HCT116 (cell line): ENCODE measurements at regions not wholly inside any gene's neighbourhood (a gene's known extent, or its start where the extent isn't known, plus 50 kb on each side); places are given as distances from the start of the nearest gene placed in this dataset.

Experiments used
- CEBPB ChIP-seq: IDR thresholded peaks from 2 replicates; pipeline ENCODE4 v1.6.1; 2012; ENCODE audit warnings: low read depth
- EZH2 ChIP-seq: fragments of 200-600 bp; sonication (generic); IDR thresholded peaks from 2 replicates; pipeline ENCODE4 v1.6.1; 2017; ENCODE audit warnings: antibody characterized with exemption, mixed run types
- EZH2phosphoT487 ChIP-seq: fragments of 200-600 bp; IDR thresholded peaks from 2 replicates; pipeline ENCODE4 v1.6.1; 2018; ENCODE audit warnings: antibody characterized with exemption, borderline replicate concordance
- JUND ChIP-seq: IDR thresholded peaks from 2 replicates; pipeline ENCODE4 v1.6.1; 2012
- POLR2A ChIP-seq: IDR thresholded peaks from 2 replicates; pipeline ENCODE4 v1.7.0; 2011; ENCODE audit warnings: borderline replicate concordance; ENCODE audit not compliant: insufficient read depth, insufficient read length; ENCODE audit errors: extremely low read depth
- POLR2AphosphoS5 ChIP-seq: IDR thresholded peaks from 2 replicates; pipeline ENCODE4 v1.6.1; 2011; ENCODE audit warnings: mild to moderate bottlenecking, low read depth, low read length, moderate library complexity
- RAD21 ChIP-seq: IDR thresholded peaks from 2 replicates; pipeline ENCODE4 v1.6.1; 2012; ENCODE audit warnings: low read depth, mild to moderate bottlenecking
- SIN3A ChIP-seq: IDR thresholded peaks from 2 replicates; pipeline ENCODE4 v1.6.1; 2012; ENCODE audit warnings: low read depth
- SP1 ChIP-seq: IDR thresholded peaks from 2 replicates; pipeline ENCODE4 v1.6.1; 2012; ENCODE audit warnings: low read depth
- TCF7L2 ChIP-seq: IDR thresholded peaks from 2 replicates; pipeline ENCODE4 v1.7.0; 2011; ENCODE audit warnings: borderline replicate concordance, inconsistent platforms; ENCODE audit not compliant: insufficient read depth, insufficient read length; ENCODE audit errors: extremely low read depth
- ZNF274 ChIP-seq: fragments of 200-500 bp; sonication (Bioruptor generic); IDR thresholded peaks from 2 replicates; pipeline ENCODE4 v1.6.1; 2014; ENCODE audit warnings: mild to moderate bottlenecking, low read depth, low read length, inconsistent platforms
- TF ChIP-seq, protein P1 (sequence below), 3 experiments: fragments of 200-600 bp in 1 of 3; sonication (generic) in 1 of 3; IDR thresholded peaks in 2 of 3; conservative IDR thresholded peaks in 1 of 3; 2 replicates each; pipeline ENCODE4 v1.5.1; 2012 to 2017; ENCODE audit warnings: low read depth in 2 of 3, low read length in 2 of 3, antibody characterized with exemption in 1 of 3, borderline replicate concordance in 1 of 3, control low read depth in 1 of 3, mild to moderate bottlenecking in 1 of 3, mixed read lengths in 1 of 3, mixed run types in 1 of 3, moderate library complexity in 1 of 3; ENCODE audit not compliant: insufficient read depth in 1 of 3
- TF ChIP-seq, protein P2 (sequence below): IDR thresholded peaks from 2 replicates; pipeline ENCODE4 v1.6.1; 2012; ENCODE audit warnings: low read depth
- TF ChIP-seq, protein P3 (sequence below): IDR thresholded peaks from 2 replicates; pipeline ENCODE4 v1.6.1; 2012

DNA sequence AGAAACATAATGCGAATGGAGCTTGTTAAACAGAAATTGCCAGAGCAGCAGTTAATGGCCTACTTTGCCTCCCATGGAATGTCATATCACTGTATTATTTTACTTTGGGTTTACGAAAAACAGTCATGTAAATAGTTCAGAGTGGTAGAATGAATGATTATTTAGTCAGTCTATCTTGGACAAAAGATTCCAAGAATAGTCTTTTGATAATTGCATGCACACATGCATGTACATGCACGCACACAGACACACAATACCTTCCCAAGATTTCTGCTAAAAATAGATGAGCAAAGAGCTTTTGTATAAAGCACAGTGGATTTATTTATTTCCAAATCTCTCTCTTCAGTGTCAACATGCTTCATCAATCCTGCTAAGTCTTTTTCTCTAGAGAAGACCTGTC lies 800.7 kb downstream of the DIPK2A start:
- TF ChIP-seq, protein P1, sequence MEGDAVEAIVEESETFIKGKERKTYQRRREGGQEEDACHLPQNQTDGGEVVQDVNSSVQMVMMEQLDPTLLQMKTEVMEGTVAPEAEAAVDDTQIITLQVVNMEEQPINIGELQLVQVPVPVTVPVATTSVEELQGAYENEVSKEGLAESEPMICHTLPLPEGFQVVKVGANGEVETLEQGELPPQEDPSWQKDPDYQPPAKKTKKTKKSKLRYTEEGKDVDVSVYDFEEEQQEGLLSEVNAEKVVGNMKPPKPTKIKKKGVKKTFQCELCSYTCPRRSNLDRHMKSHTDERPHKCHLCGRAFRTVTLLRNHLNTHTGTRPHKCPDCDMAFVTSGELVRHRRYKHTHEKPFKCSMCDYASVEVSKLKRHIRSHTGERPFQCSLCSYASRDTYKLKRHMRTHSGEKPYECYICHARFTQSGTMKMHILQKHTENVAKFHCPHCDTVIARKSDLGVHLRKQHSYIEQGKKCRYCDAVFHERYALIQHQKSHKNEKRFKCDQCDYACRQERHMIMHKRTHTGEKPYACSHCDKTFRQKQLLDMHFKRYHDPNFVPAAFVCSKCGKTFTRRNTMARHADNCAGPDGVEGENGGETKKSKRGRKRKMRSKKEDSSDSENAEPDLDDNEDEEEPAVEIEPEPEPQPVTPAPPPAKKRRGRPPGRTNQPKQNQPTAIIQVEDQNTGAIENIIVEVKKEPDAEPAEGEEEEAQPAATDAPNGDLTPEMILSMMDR (IDR thresholded peaks at IDR 0.05 in 2 of 3, conservative IDR thresholded peaks at IDR 0.05 in 1 of 3; ENCODE audit: borderline replicate concordance in 1 of 3, insufficient read depth in 1 of 3, low read depth in 2 of 3, low read length in 2 of 3), result no peak
- TF ChIP-seq EZH2, result no peak
- no peak for TF ChIP-seq ZNF274
- TF ChIP-seq POLR2AphosphoS5, result no peak
- no peak for TF ChIP-seq JUND
- TF ChIP-seq, protein P2, sequence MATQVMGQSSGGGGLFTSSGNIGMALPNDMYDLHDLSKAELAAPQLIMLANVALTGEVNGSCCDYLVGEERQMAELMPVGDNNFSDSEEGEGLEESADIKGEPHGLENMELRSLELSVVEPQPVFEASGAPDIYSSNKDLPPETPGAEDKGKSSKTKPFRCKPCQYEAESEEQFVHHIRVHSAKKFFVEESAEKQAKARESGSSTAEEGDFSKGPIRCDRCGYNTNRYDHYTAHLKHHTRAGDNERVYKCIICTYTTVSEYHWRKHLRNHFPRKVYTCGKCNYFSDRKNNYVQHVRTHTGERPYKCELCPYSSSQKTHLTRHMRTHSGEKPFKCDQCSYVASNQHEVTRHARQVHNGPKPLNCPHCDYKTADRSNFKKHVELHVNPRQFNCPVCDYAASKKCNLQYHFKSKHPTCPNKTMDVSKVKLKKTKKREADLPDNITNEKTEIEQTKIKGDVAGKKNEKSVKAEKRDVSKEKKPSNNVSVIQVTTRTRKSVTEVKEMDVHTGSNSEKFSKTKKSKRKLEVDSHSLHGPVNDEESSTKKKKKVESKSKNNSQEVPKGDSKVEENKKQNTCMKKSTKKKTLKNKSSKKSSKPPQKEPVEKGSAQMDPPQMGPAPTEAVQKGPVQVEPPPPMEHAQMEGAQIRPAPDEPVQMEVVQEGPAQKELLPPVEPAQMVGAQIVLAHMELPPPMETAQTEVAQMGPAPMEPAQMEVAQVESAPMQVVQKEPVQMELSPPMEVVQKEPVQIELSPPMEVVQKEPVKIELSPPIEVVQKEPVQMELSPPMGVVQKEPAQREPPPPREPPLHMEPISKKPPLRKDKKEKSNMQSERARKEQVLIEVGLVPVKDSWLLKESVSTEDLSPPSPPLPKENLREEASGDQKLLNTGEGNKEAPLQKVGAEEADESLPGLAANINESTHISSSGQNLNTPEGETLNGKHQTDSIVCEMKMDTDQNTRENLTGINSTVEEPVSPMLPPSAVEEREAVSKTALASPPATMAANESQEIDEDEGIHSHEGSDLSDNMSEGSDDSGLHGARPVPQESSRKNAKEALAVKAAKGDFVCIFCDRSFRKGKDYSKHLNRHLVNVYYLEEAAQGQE, result no peak
- TF ChIP-seq POLR2A, result no peak
- TF ChIP-seq SP1, result no peak
- TF ChIP-seq SIN3A, result no peak
- TF ChIP-seq CEBPB, result no peak
- TF ChIP-seq, protein P3, sequence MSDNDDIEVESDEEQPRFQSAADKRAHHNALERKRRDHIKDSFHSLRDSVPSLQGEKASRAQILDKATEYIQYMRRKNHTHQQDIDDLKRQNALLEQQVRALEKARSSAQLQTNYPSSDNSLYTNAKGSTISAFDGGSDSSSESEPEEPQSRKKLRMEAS, result no peak
- no peak for TF ChIP-seq EZH2phosphoT487
- no peak for TF ChIP-seq TCF7L2
- no peak for TF ChIP-seq RAD21
